ENCODE measurements at regions not wholly inside any gene's neighbourhood (a gene's known extent, or its start where the extent isn't known, plus 50 kb on each side); places are given as distances from the start of the nearest gene placed in this dataset.
"Not testable (repeated sequence)": the region's sequence is repeated elsewhere in the genome, so short reads cannot be mapped to it uniquely, and the experiment has no call there.

GRCh38 chr5:39623291-39623865, 198.6 kb upstream of the DAB2 start:
- in situ Hi-C loops (cut with HindIII; ENCODE audit: low sequenced_read_pairs) = no loop called here
- DNase-seq (ENCODE audit: low read depth) = no peak
- no peak overlapping the region for H3K4me3 ChIP-seq (ENCODE audit: low read depth, low read length)
- no peak for TF ChIP-seq CTCF (IDR thresholded peaks at IDR 0.05; ENCODE audit: low read depth, low read length, missing control alignments)

GRCh38 chr5:39622281-39622680, 197.5 kb upstream of the DAB2 start:
- in situ Hi-C loops (cut with HindIII; ENCODE audit: low sequenced_read_pairs) = no loop called here
- no peak for TF ChIP-seq CTCF (IDR thresholded peaks at IDR 0.05; ENCODE audit: low read depth, low read length, missing control alignments)
- DNase-seq (ENCODE audit: low read depth) = no peak
- no peak overlapping the region for H3K4me3 ChIP-seq (ENCODE audit: low read depth, low read length)

GRCh38 chr5:39619168-39619818, 194.5 kb upstream of the DAB2 start:
- in situ Hi-C loops (cut with HindIII; ENCODE audit: low sequenced_read_pairs) = no loop called here
- TF ChIP-seq CTCF (IDR thresholded peaks at IDR 0.05; ENCODE audit: low read depth, low read length, missing control alignments) = no peak
- H3K4me3 ChIP-seq (ENCODE audit: low read depth, low read length) = no peak overlapping the region
- DNase-seq (ENCODE audit: low read depth) = no peak

GRCh38 chr5:39618391-39618790, 193.6 kb upstream of the DAB2 start:
- in situ Hi-C loops (cut with HindIII; ENCODE audit: low sequenced_read_pairs) = no loop called here
- DNase-seq (ENCODE audit: low read depth) = no peak
- TF ChIP-seq CTCF (IDR thresholded peaks at IDR 0.05; ENCODE audit: low read depth, low read length, missing control alignments) = no peak

GRCh38 chr5:39616131-39616530, 191.4 kb upstream of the DAB2 start:
- no peak for DNase-seq (ENCODE audit: low read depth)
- H3K4me3 ChIP-seq (ENCODE audit: low read depth, low read length) = no peak overlapping the region
- in situ Hi-C loops (cut with HindIII; ENCODE audit: low sequenced_read_pairs) = no loop called here
- TF ChIP-seq CTCF (IDR thresholded peaks at IDR 0.05; ENCODE audit: low read depth, low read length, missing control alignments) = no peak

More at GRCh38 chr5:39618391-39618790, 193.6 kb upstream of the DAB2 start:
- no peak overlapping the region for H3K4me3 ChIP-seq (ENCODE audit: low read depth, low read length)

- DNase-seq (ENCODE audit: low read depth); H3K4me3 ChIP-seq (ENCODE audit: low read depth, low read length); in situ Hi-C loops (cut with HindIII; ENCODE audit: low sequenced_read_pairs): not testable (repeated sequence)
Measured at GRCh38 chr5:39611076-39611475, 186.3 kb upstream of the DAB2 start.

GRCh38 chr5:39608024-39608423, 183.2 kb upstream of the DAB2 start:
- no peak overlapping the region for H3K4me3 ChIP-seq (ENCODE audit: low read depth, low read length)
- no peak for DNase-seq (ENCODE audit: low read depth)
- in situ Hi-C loops (cut with HindIII; ENCODE audit: low sequenced_read_pairs) = no loop called here
- no peak for TF ChIP-seq CTCF (IDR thresholded peaks at IDR 0.05; ENCODE audit: low read depth, low read length, missing control alignments)

Measured in astrocyte of the cerebellum (primary cell).